Astrocyte of the spinal cord (primary cell): ENCODE measurements at regions not wholly inside any gene's neighbourhood (a gene's known extent, or its start where the extent isn't known, plus 50 kb on each side); places are given as distances from the start of the nearest gene placed in this dataset.

Experiments
- DNase-seq: peaks from one replicate; pipeline ENCODE4 v3.0.0; 2011; ENCODE audit warnings: low read depth, low spot score
- H3K4me3 ChIP-seq: 2 replicates; pipeline ENCODE4 v1.5.1; 2011; ENCODE audit warnings: low read depth, mild to moderate bottlenecking, low read length, moderate library complexity
- in situ Hi-C: cut with HindIII; loops from 2 replicates; pipeline ENCODE4 v1.10.0; 2017; ENCODE audit warnings: low sequenced_read_pairs
- TF ChIP-seq, protein P1 (sequence below): IDR thresholded peaks from 2 replicates; pipeline ENCODE4 v1.5.1; 2012; ENCODE audit warnings: low read depth, mild to moderate bottlenecking, low read length, inconsistent platforms

DNA sequence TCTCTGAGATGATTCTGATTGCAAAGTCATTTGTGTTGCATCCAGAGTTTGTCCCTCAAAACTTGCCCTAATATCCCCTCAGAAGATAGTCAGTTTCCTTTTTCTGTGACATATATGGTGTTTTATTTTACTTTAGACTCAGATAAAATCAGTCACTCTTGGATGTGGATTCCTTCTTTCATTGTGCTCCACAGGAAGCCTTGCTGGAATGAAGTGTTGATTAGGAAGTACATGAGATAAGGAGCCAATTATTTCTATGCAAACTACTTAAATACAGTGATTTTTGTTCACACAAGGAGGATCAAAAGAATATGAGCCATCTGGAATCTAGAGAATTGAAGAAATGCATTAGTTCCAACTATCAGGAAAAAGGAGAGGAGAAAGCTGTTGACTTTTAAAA is 107.6 kb upstream of the RXFP2 start:
- in situ Hi-C loops: no loop called here
- DNase-seq: no peak
- TF ChIP-seq, protein P1, sequence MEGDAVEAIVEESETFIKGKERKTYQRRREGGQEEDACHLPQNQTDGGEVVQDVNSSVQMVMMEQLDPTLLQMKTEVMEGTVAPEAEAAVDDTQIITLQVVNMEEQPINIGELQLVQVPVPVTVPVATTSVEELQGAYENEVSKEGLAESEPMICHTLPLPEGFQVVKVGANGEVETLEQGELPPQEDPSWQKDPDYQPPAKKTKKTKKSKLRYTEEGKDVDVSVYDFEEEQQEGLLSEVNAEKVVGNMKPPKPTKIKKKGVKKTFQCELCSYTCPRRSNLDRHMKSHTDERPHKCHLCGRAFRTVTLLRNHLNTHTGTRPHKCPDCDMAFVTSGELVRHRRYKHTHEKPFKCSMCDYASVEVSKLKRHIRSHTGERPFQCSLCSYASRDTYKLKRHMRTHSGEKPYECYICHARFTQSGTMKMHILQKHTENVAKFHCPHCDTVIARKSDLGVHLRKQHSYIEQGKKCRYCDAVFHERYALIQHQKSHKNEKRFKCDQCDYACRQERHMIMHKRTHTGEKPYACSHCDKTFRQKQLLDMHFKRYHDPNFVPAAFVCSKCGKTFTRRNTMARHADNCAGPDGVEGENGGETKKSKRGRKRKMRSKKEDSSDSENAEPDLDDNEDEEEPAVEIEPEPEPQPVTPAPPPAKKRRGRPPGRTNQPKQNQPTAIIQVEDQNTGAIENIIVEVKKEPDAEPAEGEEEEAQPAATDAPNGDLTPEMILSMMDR: no peak
- H3K4me3 ChIP-seq: no peak overlapping the region

DNA sequence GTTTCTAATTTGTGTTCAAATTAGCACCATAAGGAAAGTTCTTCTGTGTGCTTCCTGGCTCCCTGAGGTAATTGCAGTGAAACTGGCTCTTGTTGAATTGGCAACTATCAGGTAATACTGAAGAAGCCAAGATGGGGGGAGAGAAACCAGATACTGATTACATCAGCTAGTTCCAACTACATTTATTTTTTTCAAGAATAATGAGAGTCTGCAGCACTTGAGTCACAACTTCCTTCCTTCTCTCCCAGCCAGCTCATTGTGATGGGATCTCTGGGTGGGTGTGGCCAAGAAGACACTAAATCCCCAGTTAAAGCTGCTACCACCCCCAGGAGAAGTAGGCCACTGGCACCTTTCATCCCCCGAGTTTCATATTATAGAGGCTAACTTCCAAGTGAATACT is 100.7 kb upstream of the RXFP2 start:
- DNase-seq: peak; percentile 85
- no peak overlapping the region for H3K4me3 ChIP-seq
- in situ Hi-C loops: no loop called here
- TF ChIP-seq, protein P1: no peak

DNA sequence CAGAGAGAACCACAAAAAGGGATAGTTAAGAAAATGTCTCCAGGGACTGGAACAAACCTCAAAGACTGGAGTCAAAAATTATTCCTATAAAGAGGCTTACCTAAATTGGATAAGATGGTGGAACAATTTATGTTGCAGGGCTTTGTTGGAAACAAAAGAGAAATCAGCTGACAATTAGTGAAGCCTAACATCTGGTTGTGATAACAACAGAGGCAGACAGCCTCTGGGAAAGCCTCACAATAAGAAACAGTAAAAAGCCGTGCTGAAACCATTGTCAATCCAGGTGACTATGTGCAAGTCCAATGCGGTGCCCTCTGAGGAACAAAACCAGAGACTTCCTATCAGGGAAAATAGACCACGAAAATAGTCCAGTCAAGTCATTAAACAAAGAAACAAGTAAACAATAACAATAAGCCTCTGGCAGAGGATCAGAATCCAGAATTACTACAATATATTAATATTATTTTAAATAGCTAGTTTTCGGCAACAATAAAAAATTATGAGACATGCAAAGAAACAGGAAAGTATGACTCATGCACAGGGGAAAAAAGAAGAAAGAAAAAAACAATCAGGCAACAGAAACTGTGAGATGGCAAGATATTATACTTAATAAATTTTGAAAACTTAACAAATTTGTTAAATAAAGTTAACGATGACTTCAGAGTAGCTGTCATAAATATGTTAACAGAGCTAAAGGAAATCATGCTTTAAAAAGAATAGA is 99.7 kb upstream of the RXFP2 start:
- no peak overlapping the region for H3K4me3 ChIP-seq
- peak; percentile 46 for DNase-seq
- in situ Hi-C loops: no loop called here
- TF ChIP-seq, protein P1: no peak

DNA sequence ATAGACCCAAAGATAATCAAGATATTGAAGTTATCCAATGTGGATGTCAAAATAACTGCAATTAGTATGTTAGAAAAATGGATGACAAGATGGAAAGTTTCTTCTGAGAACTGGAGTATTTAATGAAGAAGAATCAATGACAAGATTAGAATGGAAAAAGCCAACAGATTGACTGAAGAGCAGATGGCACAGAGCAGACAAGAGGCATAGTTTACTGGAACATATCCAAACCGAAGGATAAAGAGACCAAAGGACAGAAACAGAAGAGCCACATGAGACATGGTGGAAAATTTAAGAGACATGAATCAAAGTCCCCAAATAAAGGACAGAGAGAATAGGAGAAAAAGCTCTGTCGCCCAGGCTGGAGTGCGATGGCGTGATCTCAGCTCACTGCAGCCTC is 89.6 kb upstream of the RXFP2 start:
- H3K4me3 ChIP-seq: no peak overlapping the region
- DNase-seq: no peak
- in situ Hi-C loops: no loop called here
- TF ChIP-seq, protein P1: no peak

DNA sequence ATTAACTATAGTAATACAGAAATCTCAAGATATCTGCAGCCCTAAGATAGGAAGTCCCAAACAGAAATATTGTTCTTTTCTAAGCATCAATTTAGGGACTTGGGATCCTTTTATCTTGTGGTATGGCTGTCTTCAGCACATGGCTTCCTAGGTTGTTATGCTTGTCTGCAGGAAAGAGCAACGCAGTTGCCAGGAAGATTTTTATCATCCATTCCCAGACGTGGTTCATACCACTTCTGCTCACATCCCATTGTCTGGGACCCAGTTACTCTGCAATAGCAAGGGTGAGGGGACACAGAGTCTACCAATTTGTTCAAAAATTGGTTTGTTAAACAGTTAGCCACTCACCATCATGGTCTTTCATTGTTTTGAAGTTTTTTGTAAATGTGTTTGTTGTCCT is 85.6 kb upstream of the RXFP2 start:
- TF ChIP-seq, protein P1: no peak
- in situ Hi-C loops: no loop called here
- no peak overlapping the region for H3K4me3 ChIP-seq
- no peak for DNase-seq

DNA sequence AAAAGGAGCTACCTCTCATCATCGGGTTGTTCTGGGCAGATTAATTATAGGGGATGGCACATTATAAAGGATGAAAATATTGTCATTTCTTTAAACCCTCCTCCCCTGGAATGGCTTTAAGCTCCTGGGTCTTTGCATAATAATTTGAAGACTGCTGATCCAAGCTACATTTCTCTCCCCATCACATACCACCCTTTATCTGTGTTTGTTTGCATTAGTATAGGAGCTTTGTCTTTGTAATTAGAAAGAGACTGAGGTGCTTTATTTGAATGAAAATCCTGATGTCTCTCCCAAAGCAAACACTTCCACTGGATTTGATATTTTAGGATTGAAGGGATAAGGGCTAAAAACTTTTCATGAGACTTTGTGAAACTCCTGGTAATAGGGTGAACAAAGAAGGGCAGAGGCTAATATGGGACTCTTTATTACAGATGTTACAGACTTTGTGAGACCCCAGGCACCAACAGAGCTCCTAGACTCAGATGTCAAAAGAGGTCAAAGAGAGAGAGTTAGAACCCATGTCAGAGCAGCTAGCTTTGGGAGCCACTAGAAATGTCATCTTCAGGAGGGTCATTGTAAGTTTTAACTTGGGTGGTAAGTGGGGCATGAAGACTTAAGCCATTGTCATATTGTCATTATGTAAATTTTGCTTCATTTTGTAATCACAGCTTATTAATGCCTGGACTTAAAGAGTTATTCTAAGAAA is 75.3 kb upstream of the RXFP2 start:
- H3K4me3 ChIP-seq: no peak overlapping the region
- DNase-seq: no peak
- in situ Hi-C loops: no loop called here
- TF ChIP-seq, protein P1: no peak
